ENCODE measurements at regions not wholly inside any gene's neighbourhood (a gene's known extent, or its start where the extent isn't known, plus 50 kb on each side); places are given as distances from the start of the nearest gene placed in this dataset.

DNA sequence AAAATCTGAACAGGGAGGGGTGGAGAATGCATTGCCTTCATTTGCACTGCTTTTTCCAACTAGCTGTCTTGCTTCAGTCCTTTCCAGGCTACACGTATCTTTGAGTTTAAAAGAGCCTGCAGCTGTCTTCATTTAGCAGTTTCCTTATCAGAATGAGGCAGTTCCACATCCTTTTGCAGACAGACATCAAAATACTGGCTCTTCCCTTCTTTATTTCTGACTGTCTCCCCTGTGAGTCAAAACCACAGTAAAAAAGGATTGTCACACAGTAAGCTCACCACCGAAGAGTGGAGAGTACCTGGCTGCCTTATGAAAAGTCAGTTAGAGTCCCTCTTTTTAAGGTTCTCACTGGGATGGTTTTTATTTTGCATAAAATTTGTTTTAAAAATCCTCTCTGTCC is 205.5 kb upstream of the CD96 start:
- H3K9me3 Mint-ChIP-seq (ENCODE audit: unreplicated experiment): peaks cover 5% of the 10 kb centered on the region
- H3K4me1 Mint-ChIP-seq (ENCODE audit: low read depth, unreplicated experiment): peaks cover 31% of the 10 kb centered on the region
- peaks cover 7% of the 10 kb centered on the region for H3K36me3 Mint-ChIP-seq (ENCODE audit: unreplicated experiment)
- H3K27me3 Mint-ChIP-seq (ENCODE audit: unreplicated experiment): peaks cover 3% of the 10 kb centered on the region
- no peak overlapping the region for H3K27ac Mint-ChIP-seq (ENCODE audit: unreplicated experiment)
- TF ChIP-seq CTCF (IDR thresholded peaks at IDR 0.05; ENCODE audit: partially characterized antibody, unreplicated experiment): no peak
- H3K4me3 Mint-ChIP-seq (ENCODE audit: unreplicated experiment): no peak overlapping the region
- DNase-seq: no peak

DNA sequence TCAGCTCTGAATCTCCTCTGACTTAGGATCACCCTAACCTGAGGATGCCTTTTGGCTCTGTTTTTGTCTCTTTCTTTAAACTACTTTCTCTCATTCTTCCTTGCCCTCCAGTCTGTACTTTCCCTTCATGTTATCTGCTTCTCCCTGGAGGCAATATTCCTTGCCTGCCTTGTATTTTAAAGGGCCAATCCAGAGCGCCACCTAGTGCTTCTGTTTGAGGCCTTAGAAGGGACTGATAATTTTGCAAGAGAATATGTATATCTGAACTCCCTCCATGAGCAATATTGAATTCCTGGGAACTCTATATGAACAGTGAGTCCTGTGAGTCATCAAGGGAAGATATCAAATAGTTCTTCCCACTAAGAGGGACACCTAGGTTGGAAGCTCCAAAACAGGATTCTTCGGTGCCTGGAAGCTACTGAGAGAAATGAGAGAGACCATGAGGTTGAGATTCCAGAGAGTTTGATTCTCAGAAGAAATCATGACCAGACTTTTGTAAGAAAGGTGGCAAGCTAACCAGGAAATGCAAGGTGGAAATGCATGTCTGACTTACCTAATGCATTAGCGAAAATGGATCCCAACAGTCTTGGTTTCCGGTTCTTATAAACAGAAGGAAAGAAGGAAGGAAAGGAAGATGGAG is 203.8 kb upstream of the CD96 start:
- Mint-ChIP-seq H3K4me3 (ENCODE audit: unreplicated experiment) (no peak overlapping the region), H3K27ac (ENCODE audit: unreplicated experiment) (no peak overlapping the region), H3K4me1 (ENCODE audit: low read depth, unreplicated experiment) (peaks cover 21% of the 10 kb centered on the region), H3K27me3 (ENCODE audit: unreplicated experiment) (no peaks in the 10 kb centered on the region), H3K36me3 (ENCODE audit: unreplicated experiment) (peaks cover 7% of the 10 kb centered on the region), H3K9me3 (ENCODE audit: unreplicated experiment) (peaks cover 5% of the 10 kb centered on the region)
- peak; percentile 52 for TF ChIP-seq CTCF (IDR thresholded peaks at IDR 0.05; ENCODE audit: partially characterized antibody, unreplicated experiment)
- peak; percentile 72 for DNase-seq

- peaks cover 7% of the 10 kb centered on the region for H3K36me3 Mint-ChIP-seq (ENCODE audit: unreplicated experiment)
- peaks cover 15% of the 10 kb centered on the region for H3K4me1 Mint-ChIP-seq (ENCODE audit: low read depth, unreplicated experiment)
- H3K27ac Mint-ChIP-seq (ENCODE audit: unreplicated experiment): no peak overlapping the region
- H3K4me3 Mint-ChIP-seq (ENCODE audit: unreplicated experiment): no peak overlapping the region
- H3K27me3 Mint-ChIP-seq (ENCODE audit: unreplicated experiment): no peaks in the 10 kb centered on the region
- no peak for TF ChIP-seq CTCF (IDR thresholded peaks at IDR 0.05; ENCODE audit: partially characterized antibody, unreplicated experiment)
- DNase-seq: no peak
- peaks cover 5% of the 10 kb centered on the region for H3K9me3 Mint-ChIP-seq (ENCODE audit: unreplicated experiment)
These were observed 203.0 kb upstream of the CD96 start for GRCh38 chr3:111339017-111339416.

DNA sequence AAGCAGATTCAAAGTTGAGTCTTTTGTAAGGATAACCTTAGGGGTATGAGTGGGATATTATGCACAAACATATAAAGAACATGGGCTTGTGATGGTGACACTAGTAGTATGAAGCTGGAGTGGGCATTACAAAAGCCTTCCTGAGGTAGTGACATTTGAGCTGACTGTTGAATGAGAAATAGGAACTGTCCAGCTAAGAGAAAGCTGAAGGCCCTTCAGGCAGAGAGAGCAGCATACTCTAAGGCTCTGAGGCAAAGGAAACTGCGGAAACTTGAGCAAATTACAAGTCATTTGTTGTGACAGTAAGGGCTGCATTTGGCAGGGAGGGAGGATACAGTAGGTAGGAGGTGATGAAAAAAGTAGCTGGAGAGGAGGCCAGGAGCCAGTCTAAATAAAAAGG is 190.7 kb upstream of the CD96 start:
- TF ChIP-seq CTCF (IDR thresholded peaks at IDR 0.05; ENCODE audit: partially characterized antibody, unreplicated experiment): no peak
- no peak for DNase-seq
- Mint-ChIP-seq H3K9me3 (ENCODE audit: unreplicated experiment) (no peaks in the 10 kb centered on the region), H3K4me1 (ENCODE audit: low read depth, unreplicated experiment) (no peaks in the 10 kb centered on the region), H3K27me3 (ENCODE audit: unreplicated experiment) (peaks cover 3% of the 10 kb centered on the region), H3K27ac (ENCODE audit: unreplicated experiment) (no peak overlapping the region), H3K4me3 (ENCODE audit: unreplicated experiment) (no peak overlapping the region), H3K36me3 (ENCODE audit: unreplicated experiment) (peaks cover 6% of the 10 kb centered on the region)

DNA sequence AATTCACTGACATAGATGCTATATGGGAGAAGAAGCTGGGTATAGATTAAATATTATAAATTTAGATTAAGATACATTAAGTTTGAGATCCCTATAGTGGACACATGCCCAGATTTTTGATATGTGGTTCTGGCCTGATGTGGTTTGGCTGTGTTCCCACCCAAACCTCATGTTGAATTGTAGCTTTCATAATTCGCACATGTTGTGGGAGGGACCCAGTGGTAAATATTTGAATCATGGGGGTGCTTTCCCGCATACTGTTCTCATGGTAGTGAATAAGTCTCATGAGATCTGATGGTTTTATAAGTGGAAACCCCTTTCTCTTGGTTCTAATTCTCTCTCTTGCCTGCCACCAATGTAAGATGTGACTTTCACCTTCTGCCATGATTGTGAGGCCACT is 189.4 kb upstream of the CD96 start:
- no peak overlapping the region for H3K27ac Mint-ChIP-seq (ENCODE audit: unreplicated experiment)
- peaks cover 3% of the 10 kb centered on the region for H3K27me3 Mint-ChIP-seq (ENCODE audit: unreplicated experiment)
- no peak for DNase-seq
- no peak overlapping the region for H3K4me3 Mint-ChIP-seq (ENCODE audit: unreplicated experiment)
- no peak for TF ChIP-seq CTCF (IDR thresholded peaks at IDR 0.05; ENCODE audit: partially characterized antibody, unreplicated experiment)
- peaks cover 6% of the 10 kb centered on the region for H3K36me3 Mint-ChIP-seq (ENCODE audit: unreplicated experiment)
- no peaks in the 10 kb centered on the region for H3K4me1 Mint-ChIP-seq (ENCODE audit: low read depth, unreplicated experiment)
- no peaks in the 10 kb centered on the region for H3K9me3 Mint-ChIP-seq (ENCODE audit: unreplicated experiment)

All from glutamatergic neuron (in vitro differentiated cells).